Stimulated activated memory B cell treated with anti-CD40 and anti-IgM and Interleukin-4, amounts not matched to agents 10 μg/mL and 1 μg/mL and 100 μg/mL, for 72 hours (primary cell): ENCODE measurements at regions not wholly inside any gene's neighbourhood (a gene's known extent, or its start where the extent isn't known, plus 50 kb on each side); places are given as distances from the start of the nearest gene placed in this dataset.
A peak's percentile ranks its signal among the peaks of the same experiment; 100 is the strongest.
"Not testable (repeated sequence)": the region's sequence is repeated elsewhere in the genome, so short reads cannot be mapped to it uniquely, and the experiment has no call there.

Experiments
- ATAC-seq: fragments of 150-1000 bp; cut with Tn5 transposase; 2 replicates; pipeline ENCODE4 v1.10.0; 2021
- H3K27ac Mint-ChIP-seq: one replicate; pipeline ENCODE4 v1.8.0; 2022; ENCODE audit warnings: mild to moderate bottlenecking, mixed read lengths
- H3K27me3 Mint-ChIP-seq: one replicate; pipeline ENCODE4 v1.8.0; 2022; ENCODE audit warnings: mixed read lengths
- H3K36me3 Mint-ChIP-seq: one replicate; pipeline ENCODE4 v1.8.0; 2022; ENCODE audit warnings: mixed read lengths
- H3K4me1 Mint-ChIP-seq: one replicate; pipeline ENCODE4 v1.8.0; 2022; ENCODE audit warnings: mixed read lengths
- H3K4me3 Mint-ChIP-seq: one replicate; pipeline ENCODE4 v1.8.0; 2022; ENCODE audit warnings: mild to moderate bottlenecking, moderate library complexity, mixed read lengths
- H3K9me3 Mint-ChIP-seq: one replicate; pipeline ENCODE4 v1.8.0; 2022; ENCODE audit warnings: mixed read lengths

DNA sequence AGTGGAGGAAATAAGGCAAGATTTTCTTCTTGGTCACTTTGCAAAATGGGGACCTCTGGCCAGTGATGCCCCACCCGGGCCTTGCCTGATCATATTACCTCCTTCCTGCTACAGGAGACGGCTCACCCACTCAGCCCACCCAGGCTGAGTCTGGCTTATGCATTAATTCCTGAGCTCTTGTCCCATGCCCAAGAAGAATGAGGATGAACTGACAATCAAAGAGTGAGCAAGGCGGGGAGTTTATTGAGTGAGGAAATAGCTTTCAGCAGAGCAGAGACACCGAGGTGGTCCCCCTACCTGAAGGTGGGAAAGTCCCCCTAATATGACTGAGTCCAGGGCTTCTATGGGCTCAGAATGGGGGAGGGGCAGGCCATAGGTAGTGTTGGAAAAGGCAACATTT lies 107.5 kb downstream of the EOMES start:
- ATAC-seq: no peak
- peaks cover 34% of the 10 kb centered on the region for H3K4me1 Mint-ChIP-seq
- no peak overlapping the region for H3K4me3 Mint-ChIP-seq
- peaks cover 8% of the 10 kb centered on the region for H3K9me3 Mint-ChIP-seq
- peaks cover 14% of the 10 kb centered on the region for H3K36me3 Mint-ChIP-seq
- H3K27me3 Mint-ChIP-seq: no peaks in the 10 kb centered on the region
- H3K27ac Mint-ChIP-seq: peak overlapping the region; percentile 72

DNA sequence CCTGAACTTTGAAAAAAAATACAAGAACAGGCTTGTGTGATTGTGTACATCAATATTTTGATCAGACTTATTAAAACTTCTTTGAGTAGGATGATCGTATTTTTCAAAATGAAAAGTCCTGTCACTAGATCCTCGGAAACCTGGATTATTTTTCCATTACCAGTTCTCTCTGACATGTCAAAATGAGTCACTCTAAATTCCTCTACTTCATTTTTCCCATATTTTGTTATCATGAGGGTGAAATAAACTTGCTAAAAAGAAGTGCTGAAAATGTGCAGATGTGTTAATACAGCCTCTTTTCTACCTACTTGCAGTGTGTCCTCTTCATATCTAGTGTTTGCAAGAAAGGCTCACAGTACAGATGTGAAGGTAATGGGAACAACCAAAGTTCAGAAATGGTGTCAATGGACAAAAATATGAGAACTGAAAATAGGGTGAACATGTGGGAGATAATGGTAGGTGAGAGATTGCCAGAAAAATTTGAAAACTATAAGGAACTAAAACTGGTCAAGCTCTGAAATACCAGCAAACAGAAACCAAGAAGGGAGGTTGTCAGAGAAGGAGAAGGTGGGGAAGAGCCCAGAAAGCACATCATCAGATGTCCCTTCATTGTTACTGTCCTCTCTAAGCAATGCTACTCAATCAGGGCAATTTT lies 108.2 kb downstream of the EOMES start:
- no peaks in the 10 kb centered on the region for H3K27me3 Mint-ChIP-seq
- no peak overlapping the region for H3K4me3 Mint-ChIP-seq
- peaks cover 8% of the 10 kb centered on the region for H3K9me3 Mint-ChIP-seq
- ATAC-seq: peak; percentile 81
- H3K4me1 Mint-ChIP-seq: peaks cover 34% of the 10 kb centered on the region
- peak overlapping the region; percentile 72 for H3K27ac Mint-ChIP-seq
- peaks cover 14% of the 10 kb centered on the region for H3K36me3 Mint-ChIP-seq

DNA sequence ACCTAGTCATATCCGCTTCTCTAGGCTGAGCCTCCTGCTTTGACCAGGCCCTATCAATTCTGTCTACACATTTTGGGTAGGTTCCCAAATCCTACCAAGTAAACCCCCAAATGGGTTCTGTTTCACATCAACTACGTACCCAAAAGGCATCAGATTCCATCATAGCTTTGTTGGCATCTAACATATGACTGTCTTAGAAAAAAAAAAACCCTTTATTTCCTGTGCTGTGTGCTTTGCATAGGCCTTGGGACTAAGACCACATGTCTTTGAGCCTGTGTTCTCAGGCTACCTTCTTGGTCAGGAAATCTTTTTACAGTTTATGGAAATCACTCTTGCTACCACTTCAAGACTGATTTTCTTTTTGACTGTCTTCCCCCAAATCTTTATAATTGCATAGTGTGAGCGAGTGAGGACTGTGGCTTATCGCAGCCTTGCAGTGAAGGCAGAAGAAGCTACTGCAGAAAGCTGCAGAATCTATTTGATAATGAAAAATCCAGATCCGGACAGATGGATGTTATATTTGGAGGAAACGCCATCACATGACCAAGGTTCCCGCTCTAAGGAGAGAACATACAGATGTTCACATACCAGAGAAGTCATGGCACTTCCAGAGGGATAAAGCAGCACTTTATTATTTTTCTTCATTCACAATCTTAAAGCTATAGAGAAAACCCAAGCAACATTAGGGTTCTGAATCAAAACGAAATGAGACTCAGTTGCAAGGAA lies 111.2 kb downstream of the EOMES start:
- ATAC-seq: peak; percentile 71
- H3K27me3 Mint-ChIP-seq: no peaks in the 10 kb centered on the region
- H3K4me3 Mint-ChIP-seq: peak overlapping the region; percentile 57
- peak overlapping the region; percentile 67 for H3K27ac Mint-ChIP-seq
- peaks cover 48% of the 10 kb centered on the region for H3K4me1 Mint-ChIP-seq
- peaks cover 14% of the 10 kb centered on the region for H3K36me3 Mint-ChIP-seq
- peaks cover 8% of the 10 kb centered on the region for H3K9me3 Mint-ChIP-seq

DNA sequence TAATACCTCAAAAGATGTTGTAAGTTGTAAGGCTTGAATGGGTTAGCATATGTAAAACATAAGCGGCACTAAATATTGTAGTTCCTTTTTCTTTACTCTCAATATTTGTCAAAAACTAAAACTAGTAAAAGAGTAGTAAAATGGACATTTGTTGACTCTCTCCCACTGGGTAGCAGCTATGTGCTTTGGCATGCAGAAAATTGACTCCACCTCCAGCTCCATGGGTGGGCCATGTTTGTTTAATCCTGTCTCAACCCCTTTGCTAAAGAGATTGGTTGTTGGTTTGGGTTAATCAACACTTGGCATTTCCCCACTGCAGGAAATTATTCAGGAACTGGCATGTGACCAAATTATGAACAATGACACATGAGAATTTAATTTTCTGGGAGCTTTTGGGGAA lies 114.8 kb downstream of the EOMES start:
- Mint-ChIP-seq H3K27ac (peak overlapping the region; percentile 9), H3K4me1 (peaks cover 36% of the 10 kb centered on the region), H3K36me3 (no peaks in the 10 kb centered on the region), H3K9me3 (peaks cover 2% of the 10 kb centered on the region), H3K4me3 (no peak overlapping the region), H3K27me3 (no peaks in the 10 kb centered on the region)
- ATAC-seq: peak; percentile 58

DNA sequence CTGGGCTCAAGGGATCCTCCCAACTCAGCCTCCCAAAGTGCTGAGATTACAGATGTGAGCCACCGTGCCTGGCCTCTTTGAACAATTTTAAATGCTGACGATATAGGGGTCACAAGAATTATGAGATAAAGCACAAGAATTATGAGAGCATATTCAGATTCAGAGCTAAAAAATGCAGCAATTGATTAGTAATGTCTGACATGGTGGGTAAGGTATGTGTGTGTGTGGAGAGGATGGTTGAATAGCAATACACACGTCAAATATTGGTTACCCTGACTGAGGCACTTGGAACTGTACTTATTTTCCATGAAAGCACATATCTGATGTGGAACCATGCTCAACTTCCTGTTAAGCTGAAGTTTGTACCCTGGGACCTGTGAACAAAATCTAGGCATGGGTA lies 115.6 kb downstream of the EOMES start:
- Mint-ChIP-seq H3K4me3 (no peak overlapping the region), H3K36me3 (no peaks in the 10 kb centered on the region), H3K4me1 (peaks cover 30% of the 10 kb centered on the region), H3K27me3 (no peaks in the 10 kb centered on the region), H3K27ac (peak overlapping the region; percentile 9), H3K9me3 (peaks cover 6% of the 10 kb centered on the region)
- no peak for ATAC-seq

DNA sequence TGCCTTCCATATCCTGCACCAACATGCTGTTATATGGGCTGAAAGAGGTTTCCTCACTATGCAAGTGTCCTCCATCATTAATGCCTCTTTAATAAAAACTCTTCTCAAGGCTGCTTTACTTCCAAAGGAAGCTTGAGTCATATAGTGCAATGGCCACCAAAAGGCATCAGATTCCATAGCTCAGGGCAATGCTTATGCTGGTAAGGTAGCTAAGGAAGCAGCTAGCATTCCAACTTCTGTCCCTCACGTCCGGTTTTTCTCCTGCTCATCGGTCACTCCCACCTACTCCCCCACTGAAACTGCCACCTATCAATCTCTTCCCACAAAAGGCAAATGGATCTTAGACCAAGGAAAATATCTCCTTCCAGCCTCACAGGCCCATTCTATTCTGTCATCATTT lies 117.1 kb upstream of the SLC4A7 start:
- not testable (repeated sequence) for H3K9me3 Mint-ChIP-seq, H3K4me3 Mint-ChIP-seq, H3K27ac Mint-ChIP-seq, H3K36me3 Mint-ChIP-seq, H3K27me3 Mint-ChIP-seq, H3K4me1 Mint-ChIP-seq, ATAC-seq

DNA sequence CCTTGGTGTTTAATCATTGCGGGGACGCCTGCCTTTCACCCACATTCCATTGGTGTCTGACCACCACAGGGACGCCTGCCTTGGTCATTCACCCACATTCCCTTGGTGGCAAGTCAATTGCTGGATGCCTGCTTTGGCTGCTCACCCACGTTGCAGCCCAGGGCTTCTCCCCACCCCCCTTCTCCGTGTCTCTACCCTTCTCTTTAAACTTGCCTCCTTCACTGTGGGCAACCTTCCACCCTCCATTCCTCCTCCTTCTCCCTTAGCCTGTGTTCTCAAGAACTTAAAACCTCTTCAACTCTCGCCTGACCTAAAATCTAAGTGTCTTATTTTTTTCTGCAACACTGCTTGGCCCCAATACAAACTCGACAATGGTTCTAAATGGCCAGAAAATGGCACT lies 115.6 kb upstream of the SLC4A7 start:
- ATAC-seq, H3K27ac Mint-ChIP-seq, H3K36me3 Mint-ChIP-seq, H3K27me3 Mint-ChIP-seq, H3K4me3 Mint-ChIP-seq, H3K9me3 Mint-ChIP-seq: not testable (repeated sequence)
- H3K4me1 Mint-ChIP-seq: peaks cover 15% of the 10 kb centered on the region

DNA sequence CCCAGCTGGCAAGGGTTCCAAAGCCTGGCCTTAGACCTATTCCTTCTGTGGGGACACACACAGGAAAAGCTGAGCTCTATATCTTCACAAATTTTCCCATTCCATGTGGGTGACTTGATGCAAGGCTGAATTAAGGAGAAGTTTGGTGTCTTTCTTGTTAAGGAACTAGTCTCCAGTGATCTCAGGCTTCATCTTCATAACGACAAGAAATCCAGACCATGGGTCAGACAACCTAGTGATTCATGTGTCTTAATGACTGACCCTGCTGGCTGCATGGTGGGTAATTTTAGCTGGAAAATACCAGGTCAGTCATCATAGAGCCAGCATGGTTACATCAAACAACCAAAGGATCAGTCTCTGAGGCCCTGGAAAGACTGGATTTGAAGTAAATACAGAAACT lies 112.7 kb upstream of the SLC4A7 start:
- H3K4me1 Mint-ChIP-seq: peaks cover 26% of the 10 kb centered on the region

DNA sequence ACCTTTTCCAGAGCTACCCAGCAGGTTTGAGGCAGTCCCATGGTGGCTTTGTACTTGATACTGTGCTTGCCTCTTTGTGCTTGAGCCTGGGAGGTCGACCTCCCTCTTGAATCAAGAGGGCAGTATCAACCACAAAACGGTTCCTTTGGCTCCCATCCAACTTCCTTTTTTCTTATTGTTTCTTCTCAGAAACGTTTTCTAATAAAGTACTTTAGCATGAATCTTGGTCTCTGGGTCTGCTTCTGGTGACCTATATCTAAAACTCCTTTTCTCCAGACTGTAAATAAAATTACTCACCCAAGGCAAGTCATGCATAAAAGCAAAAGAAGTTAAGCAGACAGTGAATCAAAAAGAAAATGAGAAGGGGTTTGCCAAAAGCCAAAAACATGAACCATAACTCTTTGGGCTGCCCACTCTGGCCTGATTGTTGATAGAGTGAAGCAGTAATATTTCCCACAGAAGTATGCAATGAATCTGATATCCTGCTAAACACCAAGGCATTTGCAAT lies 112.2 kb upstream of the SLC4A7 start:
- Mint-ChIP-seq H3K4me3 (no peak overlapping the region), H3K27ac (peak overlapping the region; percentile 85), H3K36me3 (no peaks in the 10 kb centered on the region), H3K9me3 (no peaks in the 10 kb centered on the region), H3K27me3 (no peaks in the 10 kb centered on the region), H3K4me1 (peaks cover 31% of the 10 kb centered on the region)
- peak; percentile 91 for ATAC-seq

More for the DNA sequence above, 112.7 kb upstream of the SLC4A7 start:
- peak; percentile 63 for ATAC-seq
- Mint-ChIP-seq H3K9me3 (peaks cover under 1% of the 10 kb centered on the region), H3K27me3 (no peaks in the 10 kb centered on the region), H3K27ac (peak overlapping the region; percentile 85), H3K36me3 (no peaks in the 10 kb centered on the region), H3K4me3 (no peak overlapping the region)

DNA sequence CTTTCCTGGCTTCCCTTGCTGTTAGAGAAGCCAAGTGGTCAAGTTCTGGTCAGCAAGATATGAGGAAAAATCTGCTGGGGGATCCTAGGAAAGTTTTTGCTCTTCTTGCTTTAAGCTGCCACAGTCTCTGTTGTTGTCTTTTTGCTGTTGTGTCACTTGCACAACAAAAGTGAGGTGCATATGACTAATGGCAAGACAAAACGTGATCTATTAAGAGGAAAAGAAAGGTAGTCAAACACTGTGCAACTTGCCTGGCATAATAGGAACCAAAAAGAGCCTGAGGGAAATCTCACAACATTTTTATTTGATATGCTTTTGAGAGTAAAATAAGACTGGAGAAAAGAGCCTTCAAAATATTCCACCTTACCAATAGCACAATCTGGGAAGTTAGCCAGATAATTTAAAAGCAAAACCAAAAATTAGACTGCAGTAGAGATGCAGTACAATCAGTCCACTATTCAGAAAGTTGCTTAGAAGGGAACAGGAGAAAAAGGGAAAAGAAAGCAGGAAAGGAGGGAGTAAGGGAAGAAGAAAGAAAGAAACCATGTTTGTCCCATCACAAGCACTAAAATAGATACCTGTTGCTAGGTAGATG lies 110.0 kb upstream of the SLC4A7 start:
- peaks cover 50% of the 10 kb centered on the region for H3K4me1 Mint-ChIP-seq
- no peak overlapping the region for H3K4me3 Mint-ChIP-seq
- no peak for ATAC-seq
- no peaks in the 10 kb centered on the region for H3K27me3 Mint-ChIP-seq
- no peaks in the 10 kb centered on the region for H3K36me3 Mint-ChIP-seq
- no peak overlapping the region for H3K27ac Mint-ChIP-seq
- H3K9me3 Mint-ChIP-seq: no peaks in the 10 kb centered on the region

DNA sequence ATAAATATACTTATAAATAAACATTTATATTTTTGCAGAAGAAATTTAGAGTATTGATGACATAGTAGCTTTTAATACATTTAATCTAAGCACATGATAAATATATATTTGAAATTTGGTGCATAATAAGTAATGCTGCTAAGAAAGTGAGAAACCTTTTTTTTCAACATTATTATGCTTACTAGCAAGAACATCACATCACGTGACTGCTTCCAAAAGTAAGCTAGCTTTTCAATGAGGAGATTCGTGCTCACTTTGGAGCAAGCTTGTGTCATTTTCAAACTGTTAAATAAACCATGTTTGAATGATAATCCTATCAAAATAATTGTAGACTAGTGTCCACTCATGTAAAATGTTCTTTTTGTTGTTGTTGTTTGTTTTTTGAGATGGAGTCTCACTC lies 109.0 kb upstream of the SLC4A7 start:
- no peak overlapping the region for H3K4me3 Mint-ChIP-seq
- H3K27me3 Mint-ChIP-seq: no peaks in the 10 kb centered on the region
- peaks cover 50% of the 10 kb centered on the region for H3K4me1 Mint-ChIP-seq
- H3K9me3 Mint-ChIP-seq: no peaks in the 10 kb centered on the region
- no peak overlapping the region for H3K27ac Mint-ChIP-seq
- no peaks in the 10 kb centered on the region for H3K36me3 Mint-ChIP-seq
- no peak for ATAC-seq

DNA sequence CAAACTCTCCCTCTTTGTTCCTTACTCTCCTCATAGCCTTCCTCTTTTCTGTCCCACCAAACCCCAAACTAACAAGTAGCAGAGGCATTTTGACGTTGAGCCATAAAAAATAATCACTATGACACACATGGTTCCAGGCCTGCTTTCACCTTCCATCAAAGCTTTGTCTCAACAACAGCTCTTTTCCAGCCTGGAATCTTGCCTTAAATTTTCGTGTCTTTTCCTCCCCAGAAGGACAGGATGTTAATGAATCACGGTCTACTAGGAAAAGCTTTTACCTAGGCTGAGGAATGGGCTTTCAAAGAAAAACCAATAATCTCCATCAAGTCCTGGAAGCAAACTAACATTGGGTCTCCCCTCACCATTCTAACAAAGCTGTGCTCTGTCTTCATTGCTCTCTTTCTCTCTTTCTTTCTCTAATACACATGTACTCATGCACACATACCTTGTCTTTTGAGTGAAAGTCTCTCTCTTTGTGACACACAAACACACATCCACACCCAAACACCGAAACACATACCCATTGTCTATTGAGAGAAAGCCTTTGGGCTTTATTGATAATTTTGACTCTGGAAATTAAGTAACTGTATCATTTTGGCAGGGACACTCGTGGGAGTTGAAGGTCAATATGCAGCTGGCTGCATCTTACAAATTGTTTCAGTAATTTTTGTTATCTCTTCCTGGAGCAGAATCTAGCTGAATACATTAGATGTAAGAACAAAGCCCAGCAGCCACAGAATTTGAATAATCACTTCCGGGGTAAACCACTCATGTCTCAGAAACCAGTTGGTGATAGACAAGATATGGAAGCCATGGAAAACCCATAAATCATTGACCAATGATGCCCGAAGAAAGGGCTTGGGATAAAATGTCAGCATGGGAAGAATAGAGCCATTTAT lies 107.4 kb upstream of the SLC4A7 start:
- H3K36me3 Mint-ChIP-seq: no peaks in the 10 kb centered on the region
- ATAC-seq: peak; percentile 61
- H3K27ac Mint-ChIP-seq: peak overlapping the region; percentile 78
- H3K27me3 Mint-ChIP-seq: no peaks in the 10 kb centered on the region
- no peaks in the 10 kb centered on the region for H3K9me3 Mint-ChIP-seq
- H3K4me3 Mint-ChIP-seq: peak overlapping the region; percentile 8
- peaks cover 44% of the 10 kb centered on the region for H3K4me1 Mint-ChIP-seq

DNA sequence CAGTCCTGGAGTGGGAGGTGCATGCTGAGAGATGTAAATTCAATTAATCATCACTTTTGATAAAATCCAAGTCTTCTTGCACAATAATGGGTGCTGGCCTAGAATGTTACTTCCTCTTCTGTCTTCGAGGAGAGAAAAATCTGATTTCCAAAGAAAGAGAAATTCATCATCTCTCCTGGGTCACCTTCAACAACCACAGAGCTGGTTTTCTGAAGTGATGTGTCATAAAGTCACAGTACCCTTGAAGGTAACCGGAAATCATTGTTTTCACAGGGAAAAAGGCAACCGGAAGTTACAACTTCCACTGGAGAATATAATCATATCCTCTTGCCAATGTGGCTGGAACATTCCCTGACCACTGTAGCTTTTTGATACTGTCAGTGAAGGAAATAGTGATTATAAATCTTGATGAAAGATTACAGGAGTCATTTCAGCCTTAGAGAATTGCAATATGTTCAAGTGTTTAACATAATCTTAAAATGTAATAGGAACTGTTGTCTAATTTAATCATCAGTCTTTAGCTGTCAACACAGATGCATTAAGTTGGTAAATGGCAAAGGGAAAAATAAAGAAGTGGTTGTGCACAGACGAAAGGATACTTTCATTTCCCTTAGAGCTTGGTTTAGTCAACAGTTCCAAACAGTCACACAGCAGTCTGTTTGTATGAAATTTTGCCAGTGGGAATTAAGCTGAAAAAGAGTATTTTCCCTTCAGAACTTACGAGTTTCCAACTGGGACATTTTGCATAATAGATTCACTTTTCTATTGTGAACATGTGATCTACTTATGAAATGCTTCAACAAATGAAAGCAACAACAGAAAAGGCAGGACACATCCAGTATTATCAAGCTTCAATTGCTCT lies 106.5 kb upstream of the SLC4A7 start:
- no peak overlapping the region for H3K4me3 Mint-ChIP-seq
- ATAC-seq: peak; percentile 74
- H3K4me1 Mint-ChIP-seq: peaks cover 35% of the 10 kb centered on the region
- H3K27ac Mint-ChIP-seq: peak overlapping the region; percentile 78
- no peaks in the 10 kb centered on the region for H3K9me3 Mint-ChIP-seq
- H3K27me3 Mint-ChIP-seq: no peaks in the 10 kb centered on the region
- H3K36me3 Mint-ChIP-seq: no peaks in the 10 kb centered on the region

DNA sequence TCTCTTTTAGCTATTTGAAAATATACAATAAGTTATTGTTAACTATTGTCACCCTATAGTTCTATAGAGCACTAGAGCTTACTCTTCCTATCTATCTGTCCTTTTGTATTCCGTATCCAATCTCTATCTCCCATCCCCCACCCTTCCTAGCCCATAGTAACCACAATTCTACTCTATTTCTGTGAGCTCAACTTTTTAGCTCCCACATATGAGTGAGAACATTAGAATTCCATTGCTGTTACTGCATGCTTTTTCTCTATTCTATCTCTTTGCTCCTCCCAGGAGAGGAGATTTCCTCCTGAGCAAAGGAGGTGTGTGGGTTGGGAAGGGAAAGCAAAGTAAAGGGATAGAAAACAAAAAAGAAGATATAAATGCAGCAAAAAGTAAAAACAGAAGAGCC lies 105.6 kb upstream of the SLC4A7 start:
- Mint-ChIP-seq H3K27ac (peak overlapping the region; percentile 78), H3K4me3 (no peak overlapping the region), H3K9me3 (no peaks in the 10 kb centered on the region), H3K36me3 (no peaks in the 10 kb centered on the region), H3K27me3 (no peaks in the 10 kb centered on the region), H3K4me1 (peaks cover 35% of the 10 kb centered on the region)
- ATAC-seq: no peak
